HG02852 (cell line): ENCODE measurements at regions not wholly inside any gene's neighbourhood (a gene's known extent, or its start where the extent isn't known, plus 50 kb on each side); places are given as distances from the start of the nearest gene placed in this dataset.
"Not testable (repeated sequence)": the region's sequence is repeated elsewhere in the genome, so short reads cannot be mapped to it uniquely, and the experiment has no call there.

Experiments
- ATAC-seq: cut with Tn5 transposase; IDR thresholded peaks from one replicate; pipeline ENCODE4 v1.9.1; 2021; ENCODE audit warnings: mild to moderate bottlenecking, moderate library complexity; ENCODE audit not compliant: unreplicated experiment

- ATAC-seq, result no peak
Measured at GRCh38 chr17:20935740-20936139, 107.1 kb downstream of the USP22 start.

- ATAC-seq, result no peak
Measured at GRCh38 chr17:20938244-20938643, 104.6 kb downstream of the USP22 start.

- ATAC-seq, result no peak
Measured at GRCh38 chr17:20938988-20939615, 103.7 kb downstream of the USP22 start.

DNA sequence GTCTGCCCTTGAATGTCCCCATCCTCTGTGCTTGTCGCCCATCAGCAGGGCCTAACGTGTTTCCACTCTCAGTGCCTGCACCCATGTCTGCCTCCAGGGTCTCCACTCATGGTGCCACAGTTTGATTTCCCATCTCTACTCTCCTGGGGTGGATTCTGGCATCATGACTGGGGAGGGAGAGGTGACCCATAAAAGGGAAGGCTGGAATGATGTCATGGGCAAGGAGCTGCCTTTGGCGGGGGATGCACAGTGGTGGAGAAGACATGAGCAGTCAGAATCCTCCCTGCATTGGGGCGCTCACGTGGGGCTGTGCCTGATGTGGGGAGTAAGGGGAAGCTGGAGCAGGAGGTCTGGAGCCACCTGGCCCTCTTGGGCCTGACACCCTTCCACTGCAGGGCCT is 100.9 kb downstream of the USP22 start:
- no peak for ATAC-seq

GRCh38 chr17:20944014-20944865 is 98.6 kb downstream of the USP22 start:
- no peak for ATAC-seq

- not testable (repeated sequence) for ATAC-seq
Measured at GRCh38 chr17:20947708-20948107, 95.1 kb downstream of the USP22 start.

DNA sequence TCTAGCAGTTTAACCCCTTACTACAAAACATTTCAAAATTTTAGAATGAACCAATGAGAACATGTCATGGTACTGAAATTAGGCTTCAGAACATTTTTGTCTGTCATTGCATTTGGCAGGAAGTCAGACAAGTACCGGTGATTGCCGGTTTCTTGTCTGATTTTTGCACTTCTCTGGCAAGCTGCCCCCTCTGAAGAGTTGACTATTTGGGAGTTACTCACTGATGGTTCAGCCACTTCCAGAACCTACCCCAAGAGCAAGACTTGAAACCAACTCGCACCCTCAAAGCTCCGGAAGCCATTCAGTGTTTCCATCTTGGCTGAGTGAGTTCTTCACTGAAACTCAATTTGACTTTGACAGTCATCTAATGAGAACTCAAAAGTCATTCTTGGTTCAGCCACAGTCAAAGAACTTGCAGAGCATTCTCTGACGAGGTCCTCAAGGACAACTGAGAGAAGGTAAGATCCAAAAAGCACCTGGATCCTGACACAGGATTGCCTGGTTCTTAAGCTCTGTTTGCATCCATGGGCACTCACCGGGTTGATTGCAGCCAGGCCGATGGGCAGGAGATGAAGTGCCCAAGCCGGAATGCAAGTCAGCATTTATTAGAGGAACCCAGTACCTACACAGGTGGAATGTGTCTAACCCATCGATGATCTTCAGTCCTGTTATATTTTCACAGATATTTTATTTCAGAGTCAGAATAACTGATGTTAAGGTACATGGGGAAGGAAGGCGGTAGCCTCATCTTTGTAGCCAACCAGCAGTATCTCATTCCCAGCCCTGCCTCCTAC is 93.6 kb downstream of the USP22 start:
- no peak for ATAC-seq
